Endodermal cell (in vitro differentiated cells): ENCODE measurements at regions not wholly inside any gene's neighbourhood (a gene's known extent, or its start where the extent isn't known, plus 50 kb on each side); places are given as distances from the start of the nearest gene placed in this dataset.

Experiments used
- DNase-seq: peaks from one replicate; pipeline ENCODE4 v3.0.0-alpha.2; 2017
- H3K27ac ChIP-seq: 2 replicates; pipeline ENCODE4 v1.5.1; 2013; ENCODE audit warnings: mild to moderate bottlenecking, low read depth, low read length, moderate library complexity
- H3K27me3 ChIP-seq: 2 replicates; pipeline ENCODE4 v1.6.1; 2013; ENCODE audit warnings: mild to moderate bottlenecking, low read length, moderate library complexity; ENCODE audit not compliant: insufficient read depth, control insufficient read depth, poor library complexity, severe bottlenecking
- H3K36me3 ChIP-seq: 2 replicates; pipeline ENCODE4 v1.7.0; 2013; ENCODE audit warnings: mild to moderate bottlenecking, low read length, moderate library complexity; ENCODE audit not compliant: control insufficient read depth, insufficient read depth
- H3K4me1 ChIP-seq: one replicate; pipeline ENCODE4 v1.7.0; 2013; ENCODE audit warnings: low read length; ENCODE audit not compliant: control insufficient read depth, insufficient read depth
- H3K4me3 ChIP-seq: 2 replicates; pipeline ENCODE4 v1.5.1; 2013; ENCODE audit warnings: mild to moderate bottlenecking, low read length, moderate library complexity
- H3K9ac ChIP-seq: 2 replicates; pipeline ENCODE4 v1.6.1; 2013; ENCODE audit warnings: mild to moderate bottlenecking, low read length, moderate library complexity; ENCODE audit not compliant: poor library complexity, severe bottlenecking; ENCODE audit errors: extremely low read depth
- H3K9me3 ChIP-seq: 2 replicates; pipeline ENCODE4 v1.6.1; 2013; ENCODE audit warnings: mild to moderate bottlenecking, low read length, moderate library complexity; ENCODE audit not compliant: control insufficient read depth
- H3K27ac Mint-ChIP-seq: 2 replicates; pipeline ENCODE4 v1.8.0; 2020; ENCODE audit warnings: mixed read lengths
- H3K27me3 Mint-ChIP-seq: 2 replicates; pipeline ENCODE4 v1.8.0; 2021; ENCODE audit warnings: mild to moderate bottlenecking, mixed read lengths; ENCODE audit not compliant: insufficient read depth
- H3K36me3 Mint-ChIP-seq: 2 replicates; pipeline ENCODE4 v1.8.0; 2020; ENCODE audit warnings: low read depth, mixed read lengths
- H3K4me1 Mint-ChIP-seq: 2 replicates; pipeline ENCODE4 v1.8.0; 2020; ENCODE audit warnings: mixed read lengths
- H3K4me3 Mint-ChIP-seq: 2 replicates; pipeline ENCODE4 v1.8.0; 2020; ENCODE audit warnings: mild to moderate bottlenecking, moderate library complexity, mixed read lengths
- H3K9me3 Mint-ChIP-seq: 2 replicates; pipeline ENCODE4 v1.8.0; 2020; ENCODE audit warnings: mild to moderate bottlenecking, mixed read lengths
- WGBS, 2 experiments: methylation state at CpG; one replicate each; pipeline versions ENCODE4 v1.1.5 to v1.1.7; 2013; ENCODE audit warnings: missing lambda C conversion rate in 2 of 2, mixed read lengths in 1 of 2; ENCODE audit not compliant: insufficient coverage in 1 of 2, insufficient read length in 1 of 2; 5-methylcytosine and 5-hydroxymethylcytosine counted together
- TF ChIP-seq, protein P1 (sequence below): fragments of 200-600 bp; sonication (generic); conservative IDR thresholded peaks from 2 replicates; pipeline ENCODE4 v1.5.0; 2021; ENCODE audit warnings: antibody characterized with exemption, mild to moderate bottlenecking

DNA sequence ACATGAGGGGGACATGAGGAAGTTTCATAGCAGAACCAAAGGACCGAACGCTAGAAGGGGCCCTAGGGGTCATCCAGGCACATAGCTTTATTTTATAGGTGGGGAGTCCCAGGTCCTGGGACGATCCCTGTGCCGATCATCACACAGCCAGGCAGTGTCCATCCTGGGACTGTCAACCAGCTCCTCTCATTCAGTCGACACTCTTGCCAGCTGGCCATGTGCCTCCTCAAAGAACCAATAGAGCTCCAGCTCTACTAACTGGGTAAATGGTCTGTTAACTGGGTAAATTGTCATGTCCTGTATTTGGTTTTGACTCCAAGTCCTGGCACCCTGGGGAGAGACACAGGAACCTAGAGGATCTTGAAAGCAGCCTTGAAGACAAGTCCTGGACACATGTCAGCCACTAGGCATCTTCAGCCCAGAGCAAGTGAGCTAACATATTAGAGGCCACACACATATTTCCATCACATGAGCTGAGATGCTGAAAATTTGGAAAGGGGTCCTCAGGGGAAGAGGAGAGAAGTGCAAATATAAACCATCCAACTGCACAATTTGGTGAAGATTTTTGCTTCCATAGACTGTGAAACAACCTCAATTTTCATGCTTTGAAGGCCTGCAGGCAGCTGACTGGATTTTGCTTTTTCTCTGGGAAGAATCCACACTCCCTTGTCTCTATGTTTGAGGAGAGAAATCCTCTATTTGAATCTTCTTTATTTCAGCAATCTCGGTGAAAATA, 361.1 kb upstream of the SLC14A2 start:
- Mint-ChIP-seq H3K9me3 (no peaks in the 10 kb centered on the region), H3K36me3 (no peaks in the 10 kb centered on the region), H3K4me3 (no peak overlapping the region), H3K4me1 (peaks cover 4% of the 10 kb centered on the region), H3K27me3 (no peaks in the 10 kb centered on the region), H3K27ac (no peak overlapping the region)
- Histone ChIP-seq H3K9ac (no peak overlapping the region), H3K27me3 (no peaks in the 10 kb centered on the region), H3K9me3 (no peaks in the 10 kb centered on the region), H3K27ac (no peak overlapping the region), H3K4me3 (no peak overlapping the region), H3K36me3 (no peaks in the 10 kb centered on the region), H3K4me1 (no peaks in the 10 kb centered on the region)
- WGBS, 2 experiments = 92 to 100% methylated on average over 3 to 6 of the region's 6 CpGs
- TF ChIP-seq, protein P1, sequence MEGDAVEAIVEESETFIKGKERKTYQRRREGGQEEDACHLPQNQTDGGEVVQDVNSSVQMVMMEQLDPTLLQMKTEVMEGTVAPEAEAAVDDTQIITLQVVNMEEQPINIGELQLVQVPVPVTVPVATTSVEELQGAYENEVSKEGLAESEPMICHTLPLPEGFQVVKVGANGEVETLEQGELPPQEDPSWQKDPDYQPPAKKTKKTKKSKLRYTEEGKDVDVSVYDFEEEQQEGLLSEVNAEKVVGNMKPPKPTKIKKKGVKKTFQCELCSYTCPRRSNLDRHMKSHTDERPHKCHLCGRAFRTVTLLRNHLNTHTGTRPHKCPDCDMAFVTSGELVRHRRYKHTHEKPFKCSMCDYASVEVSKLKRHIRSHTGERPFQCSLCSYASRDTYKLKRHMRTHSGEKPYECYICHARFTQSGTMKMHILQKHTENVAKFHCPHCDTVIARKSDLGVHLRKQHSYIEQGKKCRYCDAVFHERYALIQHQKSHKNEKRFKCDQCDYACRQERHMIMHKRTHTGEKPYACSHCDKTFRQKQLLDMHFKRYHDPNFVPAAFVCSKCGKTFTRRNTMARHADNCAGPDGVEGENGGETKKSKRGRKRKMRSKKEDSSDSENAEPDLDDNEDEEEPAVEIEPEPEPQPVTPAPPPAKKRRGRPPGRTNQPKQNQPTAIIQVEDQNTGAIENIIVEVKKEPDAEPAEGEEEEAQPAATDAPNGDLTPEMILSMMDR = no peak
- no peak for DNase-seq

DNA sequence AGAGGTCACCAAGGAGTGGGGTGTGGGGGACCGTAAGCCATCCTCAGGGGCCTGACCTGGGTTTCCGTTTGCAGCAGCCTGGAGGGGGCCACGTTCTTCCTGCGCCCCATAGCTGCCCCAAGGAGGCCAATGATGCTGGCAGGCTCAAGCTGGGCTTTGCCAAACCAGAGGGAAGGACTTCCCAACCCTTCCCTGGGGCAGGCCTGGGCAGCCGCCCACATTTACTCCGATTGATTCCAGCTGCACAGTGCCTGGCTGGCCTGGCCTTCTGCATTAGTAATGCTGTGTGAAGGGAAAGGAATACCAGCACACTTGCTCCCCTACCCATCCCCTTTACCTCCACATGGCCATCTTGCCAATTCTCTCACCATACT, 360.6 kb upstream of the SLC14A2 start:
- TF ChIP-seq, protein P1 = no peak
- Mint-ChIP-seq H3K9me3 (no peaks in the 10 kb centered on the region), H3K4me3 (no peak overlapping the region), H3K4me1 (peaks cover 4% of the 10 kb centered on the region), H3K27me3 (no peaks in the 10 kb centered on the region), H3K36me3 (no peaks in the 10 kb centered on the region), H3K27ac (no peak overlapping the region)
- Histone ChIP-seq H3K9me3 (no peaks in the 10 kb centered on the region), H3K27me3 (no peaks in the 10 kb centered on the region), H3K36me3 (no peaks in the 10 kb centered on the region), H3K4me1 (no peaks in the 10 kb centered on the region), H3K27ac (no peak overlapping the region), H3K9ac (no peak overlapping the region), H3K4me3 (no peak overlapping the region)
- 88 to 96% methylated on average over 4 to 6 of the region's 6 CpGs for WGBS, 2 experiments
- no peak for DNase-seq

DNA sequence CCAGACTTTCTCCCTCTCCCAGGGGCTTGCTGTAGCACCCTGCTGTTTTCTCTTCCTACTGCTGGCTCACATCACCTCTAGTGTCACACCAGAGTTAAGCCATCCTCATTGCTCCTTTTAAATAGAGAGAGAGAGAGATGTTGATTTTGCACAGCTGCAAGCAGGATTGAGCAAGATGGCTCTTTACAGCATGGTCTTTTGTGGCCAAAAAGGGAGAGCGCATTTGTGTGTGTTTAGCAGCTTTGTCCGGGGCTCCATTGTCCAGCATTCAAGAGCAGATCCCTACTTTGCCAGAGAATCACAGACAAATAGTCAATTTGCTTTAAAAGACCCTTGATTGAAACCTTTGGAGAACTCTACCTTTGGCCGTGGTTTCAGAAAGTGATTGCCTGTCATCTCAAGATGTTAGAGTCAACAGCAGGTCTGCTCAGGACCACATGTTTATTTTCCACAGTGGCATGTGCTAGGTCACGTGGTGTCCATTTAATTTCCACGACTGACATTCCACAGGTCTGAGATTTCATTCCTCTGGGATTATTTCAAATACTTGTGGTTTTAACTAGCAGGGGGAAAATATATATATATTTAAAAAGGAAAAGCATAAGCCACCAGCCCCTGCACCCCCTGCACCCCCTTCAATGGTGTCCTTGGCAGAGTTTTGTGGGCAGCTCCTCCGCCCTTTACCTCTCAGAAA, 359.9 kb upstream of the SLC14A2 start:
- no peak overlapping the region for H3K27ac ChIP-seq
- TF ChIP-seq, protein P1 = peak; percentile 39
- no peaks in the 10 kb centered on the region for H3K27me3 ChIP-seq
- Mint-ChIP-seq H3K4me1 (peaks cover 4% of the 10 kb centered on the region), H3K9me3 (no peaks in the 10 kb centered on the region), H3K4me3 (no peak overlapping the region), H3K27ac (no peak overlapping the region), H3K36me3 (no peaks in the 10 kb centered on the region), H3K27me3 (no peaks in the 10 kb centered on the region)
- no peak for DNase-seq
- H3K36me3 ChIP-seq = no peaks in the 10 kb centered on the region
- WGBS, 2 experiments = 90 to 92% methylated on average over 3 to 6 of the region's 6 CpGs
- H3K4me3 ChIP-seq = no peak overlapping the region
- no peak overlapping the region for H3K9ac ChIP-seq
- H3K9me3 ChIP-seq = no peaks in the 10 kb centered on the region
- H3K4me1 ChIP-seq = no peaks in the 10 kb centered on the region
